GM23338 (cell line): ENCODE measurements at regions not wholly inside any gene's neighbourhood (a gene's known extent, or its start where the extent isn't known, plus 50 kb on each side); places are given as distances from the start of the nearest gene placed in this dataset.

Experiments used
- ATAC-seq: fragments of 200-7000 bp; cut with Tn5 transposase; 3 replicates; pipeline ENCODE4 v1.9.1; 2020
- DNase-seq: peaks from one replicate; pipeline ENCODE4 v3.0.0-alpha.2; 2015; ENCODE audit warnings: low spot score
- H2AFZ ChIP-seq: fragments of 200-600 bp; sonication (generic); 2 replicates; pipeline ENCODE4 v1.8.0; 2016; ENCODE audit warnings: antibody characterized with exemption, mild to moderate bottlenecking, moderate library complexity
- H3F3A ChIP-seq: fragments of 200-600 bp; sonication (generic); replicated peaks from 2 replicates; pipeline ENCODE4 v1.8.0; 2017; ENCODE audit warnings: antibody characterized with exemption, mixed run types, low read depth
- H3K27ac ChIP-seq: fragments of 200-600 bp; sonication (generic); 2 replicates; pipeline ENCODE4 v1.6.1; 2016; ENCODE audit warnings: low read depth
- H3K27me3 ChIP-seq: fragments of 200-600 bp; sonication (generic); 2 replicates; pipeline ENCODE4 v1.8.0; 2016; ENCODE audit warnings: mild to moderate bottlenecking, mixed run types, moderate library complexity; ENCODE audit not compliant: insufficient read depth
- H3K36me3 ChIP-seq: fragments of 200-600 bp; sonication (generic); 2 replicates; pipeline ENCODE4 v1.8.0; 2016; ENCODE audit warnings: mild to moderate bottlenecking; ENCODE audit not compliant: insufficient read depth
- H3K4me1 ChIP-seq: fragments of 200-600 bp; sonication (generic); 2 replicates; pipeline ENCODE4 v1.8.0; 2016; ENCODE audit warnings: mild to moderate bottlenecking, moderate library complexity; ENCODE audit not compliant: insufficient read depth
- H3K4me2 ChIP-seq: fragments of 200-600 bp; sonication (generic); 2 replicates; pipeline ENCODE4 v1.7.1; 2017; ENCODE audit warnings: mixed run types
- H3K4me3 ChIP-seq: fragments of 200-600 bp; sonication (generic); 2 replicates; pipeline ENCODE4 v1.6.1; 2016; ENCODE audit warnings: mixed run types
- H3K79me2 ChIP-seq: fragments of 200-600 bp; sonication (generic); replicated peaks from 2 replicates; pipeline ENCODE4 v1.8.0; 2017; ENCODE audit warnings: mild to moderate bottlenecking; ENCODE audit not compliant: insufficient read depth
- H3K9me2 ChIP-seq: fragments of 200-600 bp; sonication (generic); 2 replicates; pipeline ENCODE4 v1.8.0; 2017; ENCODE audit not compliant: insufficient read depth
- H4K20me1 ChIP-seq: fragments of 200-600 bp; sonication (generic); replicated peaks from 2 replicates; pipeline ENCODE4 v1.8.0; 2017; ENCODE audit warnings: mild to moderate bottlenecking; ENCODE audit not compliant: insufficient read depth
- H3K27ac Mint-ChIP-seq: 2 replicates; pipeline ENCODE4 v1.8.0; 2020; ENCODE audit warnings: inconsistent platforms, mild to moderate bottlenecking, moderate library complexity, mixed read lengths
- H3K27me3 Mint-ChIP-seq: 3 replicates; pipeline ENCODE4 v1.8.0; 2022; ENCODE audit warnings: low read depth, mild to moderate bottlenecking, moderate library complexity, mixed read lengths, inconsistent platforms; ENCODE audit not compliant: insufficient read depth, poor library complexity
- H3K36me3 Mint-ChIP-seq: 3 replicates; pipeline ENCODE4 v1.8.0; 2021; ENCODE audit warnings: low read depth, mild to moderate bottlenecking, inconsistent platforms, moderate library complexity, mixed read lengths
- H3K4me1 Mint-ChIP-seq: 3 replicates; pipeline ENCODE4 v1.8.0; 2020; ENCODE audit warnings: mild to moderate bottlenecking, inconsistent platforms, mixed read lengths
- H3K4me3 Mint-ChIP-seq: 3 replicates; pipeline ENCODE4 v1.8.0; 2021; ENCODE audit warnings: moderate library complexity, mild to moderate bottlenecking, inconsistent platforms, mixed read lengths
- H3K9me3 Mint-ChIP-seq: 3 replicates; pipeline ENCODE4 v1.8.0; 2020; ENCODE audit warnings: moderate library complexity, mild to moderate bottlenecking, inconsistent platforms, mixed read lengths
- CTCF ChIP-seq, 2 experiments: fragments of 200-600 bp in 1 of 2; sonication (generic) in 1 of 2; conservative IDR thresholded peaks; 2 replicates each; pipeline versions ENCODE4 v1.5.1 to v1.6.1; 2016 to 2017; ENCODE audit warnings: antibody characterized with exemption in 2 of 2, low read depth in 2 of 2, mild to moderate bottlenecking in 2 of 2, moderate library complexity in 1 of 2
- EZH2 ChIP-seq: fragments of 200-600 bp; sonication (generic); IDR thresholded peaks from one replicate; pipeline ENCODE4 v1.8.0; 2017; ENCODE audit warnings: antibody characterized with exemption, mild to moderate bottlenecking, low read depth; ENCODE audit not compliant: unreplicated experiment
- EZH2phosphoT487 ChIP-seq: fragments of 200-600 bp; sonication (generic); IDR thresholded peaks from one replicate; pipeline ENCODE4 v1.8.1; 2018; ENCODE audit warnings: antibody characterized with exemption; ENCODE audit not compliant: unreplicated experiment
- NANOG ChIP-seq: IDR thresholded peaks from 2 replicates; pipeline ENCODE4 v1.6.1; 2016; ENCODE audit warnings: antibody characterized with exemption, borderline replicate concordance
- POLR2AphosphoS5 ChIP-seq: IDR thresholded peaks from 2 replicates; pipeline ENCODE4 v1.6.1; 2016; ENCODE audit warnings: antibody characterized with exemption, low read depth
- REST ChIP-seq: IDR thresholded peaks from one replicate; pipeline ENCODE4 v1.6.1; 2018; ENCODE audit warnings: antibody characterized with exemption; ENCODE audit not compliant: unreplicated experiment
- ZNF114 ChIP-seq: fragments of 250-450 bp; sonication (Bioruptor Pico); IDR thresholded peaks from 2 replicates; pipeline ENCODE4 v1.5.0; 2020; ENCODE audit warnings: mild to moderate bottlenecking, moderate library complexity
- ZNF331 ChIP-seq: fragments of 250-450 bp; sonication (Bioruptor Pico); IDR thresholded peaks from 2 replicates; pipeline ENCODE4 v1.5.0; 2020; ENCODE audit warnings: low read depth, mild to moderate bottlenecking, moderate library complexity
- TF ChIP-seq, protein P1 (sequence below): IDR thresholded peaks from 2 replicates; pipeline ENCODE4 v1.6.1; 2016; ENCODE audit warnings: antibody characterized with exemption

- no peaks in the 10 kb centered on the region for H3K27me3 Mint-ChIP-seq
- no peaks in the 10 kb centered on the region for H4K20me1 ChIP-seq
- no peak for ATAC-seq
These were observed 513.9 kb downstream of the ARAP2 start for GRCh38 chr4:35730414-35730813.

GRCh38 chr4:35734381-35735098 lies 509.8 kb downstream of the ARAP2 start:
- Histone ChIP-seq H3K36me3 (no peaks in the 10 kb centered on the region), H3K4me3 (no peak overlapping the region), H3K4me1 (no peaks in the 10 kb centered on the region), H3K4me2 (no peak overlapping the region), H3K27me3 (no peaks in the 10 kb centered on the region), H3K9me2 (0 out of 2 replicates have a peak, but pooled peaks cover 8% of the 10 kb centered on the region), H3K27ac (no peak overlapping the region), H3K79me2 (no peaks in the 10 kb centered on the region), H2AFZ (no peak overlapping the region), H4K20me1 (no peaks in the 10 kb centered on the region), H3F3A (no peaks in the 10 kb centered on the region)
- ATAC-seq, result no peak
- H3K4me1 Mint-ChIP-seq, result no peaks in the 10 kb centered on the region
- H3K4me3 Mint-ChIP-seq, result no peak overlapping the region
- H3K27ac Mint-ChIP-seq, result no peak overlapping the region
- H3K36me3 Mint-ChIP-seq, result no peaks in the 10 kb centered on the region
- DNase-seq, result no peak
- no peaks in the 10 kb centered on the region for H3K9me3 Mint-ChIP-seq
- no peaks in the 10 kb centered on the region for H3K27me3 Mint-ChIP-seq
- TF ChIP-seq POLR2AphosphoS5 (no peak), EZH2phosphoT487 (no peak), CTCF (conservative IDR thresholded peaks at IDR 0.05; ENCODE audit: low read depth in 2 of 2) (no peak), ZNF331 (no peak), REST (no peak), NANOG (no peak)

More at GRCh38 chr4:35730414-35730813, 513.9 kb downstream of the ARAP2 start:
- Mint-ChIP-seq H3K9me3 (no peaks in the 10 kb centered on the region), H3K27ac (no peak overlapping the region), H3K36me3 (no peaks in the 10 kb centered on the region), H3K4me1 (no peaks in the 10 kb centered on the region), H3K4me3 (no peak overlapping the region)
- no peak overlapping the region for H3K4me2 ChIP-seq
- no peaks in the 10 kb centered on the region for H3F3A ChIP-seq
- 0 out of 2 replicates have a peak, but pooled peaks cover 5% of the 10 kb centered on the region for H3K9me2 ChIP-seq
- TF ChIP-seq EZH2phosphoT487 (no peak), NANOG (no peak), EZH2 (no peak), REST (no peak), ZNF114 (no peak)
- TF ChIP-seq, protein P1, sequence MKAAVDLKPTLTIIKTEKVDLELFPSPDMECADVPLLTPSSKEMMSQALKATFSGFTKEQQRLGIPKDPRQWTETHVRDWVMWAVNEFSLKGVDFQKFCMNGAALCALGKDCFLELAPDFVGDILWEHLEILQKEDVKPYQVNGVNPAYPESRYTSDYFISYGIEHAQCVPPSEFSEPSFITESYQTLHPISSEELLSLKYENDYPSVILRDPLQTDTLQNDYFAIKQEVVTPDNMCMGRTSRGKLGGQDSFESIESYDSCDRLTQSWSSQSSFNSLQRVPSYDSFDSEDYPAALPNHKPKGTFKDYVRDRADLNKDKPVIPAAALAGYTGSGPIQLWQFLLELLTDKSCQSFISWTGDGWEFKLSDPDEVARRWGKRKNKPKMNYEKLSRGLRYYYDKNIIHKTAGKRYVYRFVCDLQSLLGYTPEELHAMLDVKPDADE, result no peak
- no peak overlapping the region for H3K27ac ChIP-seq
- no peak for DNase-seq
- no peaks in the 10 kb centered on the region for H3K4me1 ChIP-seq
- H3K4me3 ChIP-seq, result no peak overlapping the region
- no peak overlapping the region for H2AFZ ChIP-seq
- no peaks in the 10 kb centered on the region for H3K36me3 ChIP-seq
- no peaks in the 10 kb centered on the region for H3K79me2 ChIP-seq
- H3K27me3 ChIP-seq, result no peaks in the 10 kb centered on the region
